H1 (cell line): ENCODE measurements at regions not wholly inside any gene's neighbourhood (a gene's known extent, or its start where the extent isn't known, plus 50 kb on each side); places are given as distances from the start of the nearest gene placed in this dataset.

Experiments used
- CTCF ChIA-PET: fragments of 300-600 bp; sonication (Branson Sonifier 250); formaldehyde crosslinking; loops from one replicate; lab custom pipeline; 2021; ENCODE audit not compliant: partially characterized antibody; lab: Charles Lee
- POLR2A ChIA-PET: fragments of 300-600 bp; sonication (Branson Sonifier 250); formaldehyde crosslinking; loops from one replicate; lab custom pipeline; 2021; ENCODE audit warnings: inconsistent platforms; ENCODE audit not compliant: partially characterized antibody; lab: Charles Lee
- DNase-seq, 2 experiments: peaks; one replicate each; pipeline versions ENCODE4 v3.0.0 to v3.0.0-alpha.2; 2010 to 2022; ENCODE audit warnings: low spot score in 2 of 2, low read depth in 1 of 2, mixed read lengths in 1 of 2
- FAIRE-seq: peaks from 2 replicates; lab custom pipeline; 2011; peaks lifted over from hg19 to GRCh38; lab: Jason Lieb, UNC
- H2AFZ ChIP-seq: 2 replicates; pipeline ENCODE4 v1.8.1; 2012; ENCODE audit warnings: low read length, inconsistent platforms
- H2AK5ac ChIP-seq: 2 replicates; pipeline ENCODE4 v1.6.1; 2013; ENCODE audit warnings: low read depth, low read length
- H2BK120ac ChIP-seq: replicated peaks from 2 replicates; pipeline ENCODE3; 2013; ENCODE audit warnings: low read depth, low read length, inconsistent platforms
- H2BK12ac ChIP-seq: 2 replicates; pipeline ENCODE4 v1.6.1; 2013; ENCODE audit warnings: low read depth, low read length
- H2BK15ac ChIP-seq: 2 replicates; pipeline ENCODE4 v1.6.1; 2013; ENCODE audit warnings: low read length
- H2BK20ac ChIP-seq: 2 replicates; pipeline ENCODE4 v1.6.1; 2013; ENCODE audit warnings: low read length
- H2BK5ac ChIP-seq: 2 replicates; pipeline ENCODE4 v1.6.1; 2013; ENCODE audit warnings: low read depth, low read length
- H3K14ac ChIP-seq: 2 replicates; pipeline ENCODE4 v1.6.1; 2013; ENCODE audit warnings: inconsistent platforms; ENCODE audit not compliant: insufficient read length
- H3K18ac ChIP-seq: 2 replicates; pipeline ENCODE4 v1.6.1; 2013; ENCODE audit warnings: low read length; ENCODE audit errors: extremely low read depth
- H3K23ac ChIP-seq: 2 replicates; pipeline ENCODE4 v1.6.1; 2013; ENCODE audit warnings: inconsistent platforms; ENCODE audit not compliant: insufficient read length
- H3K23me2 ChIP-seq: 2 replicates; pipeline ENCODE4 v1.6.1; 2013; ENCODE audit warnings: low read depth, low read length
- H3K27ac ChIP-seq: 2 replicates; pipeline ENCODE4 v1.6.1; 2011; ENCODE audit warnings: low read depth, low read length, inconsistent platforms
- H3K27me3 ChIP-seq, 4 experiments: replicated peaks in 1 of 4; 1 replicate in 1 of 4; 2 replicates in 3 of 4; pipeline versions ENCODE4 v1.6.1 to v1.8.1; 2011 to 2013; ENCODE audit warnings: low read length in 3 of 4, mild to moderate bottlenecking in 3 of 4, inconsistent platforms in 2 of 4, mixed read lengths in 2 of 4, moderate library complexity in 1 of 4; ENCODE audit not compliant: control insufficient read depth in 3 of 4, insufficient read depth in 3 of 4; ENCODE audit errors: extremely low read depth in 1 of 4
- H3K36me3 ChIP-seq, 4 experiments: 2 replicates each; pipeline versions ENCODE4 v1.6.1 to v1.8.1; 2011 to 2013; ENCODE audit warnings: mild to moderate bottlenecking in 4 of 4, low read length in 3 of 4, moderate library complexity in 2 of 4, control low read depth in 1 of 4, inconsistent platforms in 1 of 4; ENCODE audit not compliant: insufficient read depth in 4 of 4, control insufficient read depth in 2 of 4
- H3K4ac ChIP-seq: replicated peaks from 2 replicates; pipeline ENCODE3; 2013; ENCODE audit warnings: low read length, low read depth, mixed read lengths, inconsistent platforms; ENCODE audit not compliant: insufficient read length
- H3K4me1 ChIP-seq, 4 experiments: replicated peaks in 1 of 4; 1 replicate in 1 of 4; 2 replicates in 3 of 4; pipeline versions ENCODE4 v1.6.1 to v1.8.1; 2011 to 2013; ENCODE audit warnings: low read length in 3 of 4, inconsistent platforms in 2 of 4, mixed read lengths in 1 of 4; ENCODE audit not compliant: insufficient read depth in 4 of 4, control insufficient read depth in 3 of 4
- H3K4me2 ChIP-seq, 2 experiments: 2 replicates each; pipeline versions ENCODE4 v1.6.1 to v1.8.1; 2011 to 2013; ENCODE audit warnings: low read depth in 2 of 2, low read length in 2 of 2, control low read depth in 1 of 2, inconsistent platforms in 1 of 2, mild to moderate bottlenecking in 1 of 2; ENCODE audit not compliant: insufficient read depth in 1 of 2
- H3K4me3 ChIP-seq, 4 experiments: fragments of 200-600, 300-600 bp in 1 of 4; sonication (generic), shearing (Covaris generic), sonication (Bioruptor Twin) in 1 of 4; 2 replicates each; pipeline versions ENCODE4 v1.5.1 to v1.8.1; 2011 to 2016; ENCODE audit warnings: low read length in 4 of 4, low read depth in 3 of 4, control low read depth in 2 of 4, inconsistent platforms in 2 of 4, mild to moderate bottlenecking in 2 of 4, mixed read lengths in 1 of 4, moderate library complexity in 1 of 4; ENCODE audit not compliant: insufficient read depth in 2 of 4; ENCODE audit errors: extremely low read depth in 1 of 4
- H3K56ac ChIP-seq: replicated peaks from 2 replicates; pipeline ENCODE3; 2013; ENCODE audit warnings: low read depth, mild to moderate bottlenecking, mixed read lengths, low read length, inconsistent platforms; ENCODE audit not compliant: insufficient read length
- H3K79me1 ChIP-seq: 2 replicates; pipeline ENCODE4 v1.6.1; 2013; ENCODE audit warnings: low read depth, low read length, control low read depth
- H3K79me2 ChIP-seq, 2 experiments: 2 replicates each; pipeline versions ENCODE4 v1.6.1 to v1.8.1; 2012 to 2013; ENCODE audit warnings: low read length in 2 of 2, mild to moderate bottlenecking in 2 of 2, inconsistent platforms in 1 of 2; ENCODE audit not compliant: insufficient read depth in 2 of 2, control insufficient read depth in 1 of 2
- H3K9ac ChIP-seq, 4 experiments: replicated peaks in 1 of 4; 1 replicate in 1 of 4; 2 replicates in 3 of 4; pipeline versions ENCODE4 v1.6.1 to v1.8.1; 2011 to 2013; ENCODE audit warnings: low read depth in 3 of 4, low read length in 3 of 4, control low read depth in 2 of 4, mild to moderate bottlenecking in 2 of 4, moderate library complexity in 2 of 4, inconsistent platforms in 1 of 4; ENCODE audit errors: extremely low read depth in 1 of 4
- H3K9me3 ChIP-seq, 2 experiments: 2 replicates each; pipeline versions ENCODE4 v1.6.1 to v1.8.1; 2012 to 2013; ENCODE audit warnings: mild to moderate bottlenecking in 2 of 2, moderate library complexity in 2 of 2, control low read depth in 1 of 2, inconsistent platforms in 1 of 2, low read depth in 1 of 2, low read length in 1 of 2, mixed read lengths in 1 of 2; ENCODE audit not compliant: insufficient read depth in 2 of 2
- H4K20me1 ChIP-seq, 2 experiments: replicated peaks in 1 of 2; 2 replicates each; pipeline versions ENCODE3 to v1.8.1; 2011 to 2013; ENCODE audit warnings: inconsistent platforms in 2 of 2, low read length in 2 of 2, mild to moderate bottlenecking in 1 of 2; ENCODE audit not compliant: insufficient read depth in 2 of 2, control insufficient read depth in 1 of 2
- H4K5ac ChIP-seq: 2 replicates; pipeline ENCODE4 v1.6.1; 2013; ENCODE audit warnings: low read length, low read depth, mixed read lengths, inconsistent platforms; ENCODE audit not compliant: insufficient read length
- H4K8ac ChIP-seq: 2 replicates; pipeline ENCODE4 v1.8.0; 2013; ENCODE audit warnings: mild to moderate bottlenecking, moderate library complexity, low read length, inconsistent platforms; ENCODE audit not compliant: insufficient read depth; ENCODE audit errors: extremely low read depth
- H4K91ac ChIP-seq: replicated peaks from 2 replicates; pipeline ENCODE3; 2013; ENCODE audit warnings: low read length, mixed read lengths, inconsistent platforms; ENCODE audit not compliant: insufficient read length
- RAD21 ChIP-seq, 2 experiments: IDR thresholded peaks in 1 of 2; conservative IDR thresholded peaks in 1 of 2; 2 replicates each; pipeline ENCODE4 v1.6.1; 2011; ENCODE audit warnings: low read depth in 2 of 2, low read length in 2 of 2, improper control_type of control experiment in 1 of 2, inconsistent platforms in 1 of 2, mild to moderate bottlenecking in 1 of 2, moderate library complexity in 1 of 2
- RBBP5 ChIP-seq: IDR thresholded peaks from 2 replicates; pipeline ENCODE4 v1.7.1; 2012; ENCODE audit warnings: low read depth, mild to moderate bottlenecking, inconsistent platforms, low read length, moderate library complexity, borderline replicate concordance
- WGBS, 2 experiments: shearing (Covaris generic) in 1 of 2; methylation state at CpG; one replicate each; pipeline versions ENCODE4 v1.1.6 to v1.1.7; 2013 to 2015; ENCODE audit warnings: low lambda C conversion rate in 2 of 2, mixed read lengths in 2 of 2, inconsistent platforms in 1 of 2, low coverage in 1 of 2, missing lambda C conversion rate in 1 of 2; ENCODE audit not compliant: insufficient replicate concordance in 2 of 2, insufficient coverage in 1 of 2, insufficient read length in 1 of 2; ENCODE audit errors: extremely low coverage in 1 of 2, missing lambda C conversion rate in 1 of 2; 5-methylcytosine and 5-hydroxymethylcytosine counted together

GRCh38 chr3:194907811-194908210 is 222.1 kb downstream of the FAM43A start:
- Histone ChIP-seq H3K9ac (no peak overlapping the region), H4K91ac (no peak overlapping the region), H3K4me2 (no peak overlapping the region), H4K5ac (no peak overlapping the region), H3K27ac (no peak overlapping the region), H2BK15ac (no peak overlapping the region), H4K8ac (no peak overlapping the region), H3K9me3 (peaks cover 3 to 8% of the 10 kb centered on the region in 2 experiments; a peak in 2 of 4 replicates), H3K36me3 (no peaks in the 10 kb centered on the region), H2BK12ac (no peak overlapping the region), H3K23me2 (no peaks in the 10 kb centered on the region), H3K4me3 (no peak overlapping the region), H2BK120ac (no peak overlapping the region), H3K23ac (no peak overlapping the region), H2BK5ac (no peak overlapping the region), H2BK20ac (no peak overlapping the region), H3K79me1 (no peaks in the 10 kb centered on the region), H3K56ac (no peak overlapping the region), H4K20me1 (no peaks in the 10 kb centered on the region), H2AK5ac (no peak overlapping the region), H3K14ac (no peak overlapping the region), H3K79me2 (no peaks in the 10 kb centered on the region), H3K27me3 (no peaks in the 10 kb centered on the region), H3K4me1 (no peaks in the 10 kb centered on the region), H3K4ac (no peak overlapping the region), H3K18ac (no peak overlapping the region), H2AFZ (no peak overlapping the region)
- POLR2A ChIA-PET, result interaction anchor here (0.7 kb wide), 1 partner anchor 37 kb away, joined by 4 read pairs; no protein-coding TSS in a partner anchor
- FAIRE-seq (no peak), DNase-seq (no peak)
- WGBS, 2 experiments, result 91% methylated on average over 5 of the region's 5 CpGs; no CpG with 5 or more reads in 1 of the 2 experiments
- CTCF ChIA-PET, result interaction anchor here (0.6 to 1.6 kb wide), 4 partner anchors 20 to 225 kb away, joined by 3 to 6 read pairs (median 4); no protein-coding TSS in a partner anchor
- TF ChIP-seq RBBP5 (no peak), RAD21 (IDR thresholded peaks at IDR 0.05 in 1 of 2, conservative IDR thresholded peaks at IDR 0.05 in 1 of 2; ENCODE audit: low read depth in 2 of 2, low read length in 2 of 2) (no peak)
